SK-N-SH treated with all-trans-retinoic acid at 6 μM for 48 hours (cell line): ENCODE measurements at regions not wholly inside any gene's neighbourhood (a gene's known extent, or its start where the extent isn't known, plus 50 kb on each side); places are given as distances from the start of the nearest gene placed in this dataset.

Experiments
- ARNTL ChIP-seq: fragments of 450-650 bp; formaldehyde crosslinking; IDR thresholded peaks from 2 replicates; pipeline ENCODE4 v1.5.0; 2020; ENCODE audit warnings: low read depth, mild to moderate bottlenecking, moderate library complexity, borderline replicate concordance
- CSDC2 ChIP-seq: fragments of 250-450 bp; sonication (Bioruptor Pico); IDR thresholded peaks from 2 replicates; pipeline ENCODE4 v1.5.0; 2020; ENCODE audit warnings: mild to moderate bottlenecking, moderate library complexity
- ISL1 ChIP-seq: fragments of 250-450 bp; sonication (Bioruptor Pico); IDR thresholded peaks from 2 replicates; pipeline ENCODE4 v2.1.2; 2022; ENCODE audit warnings: mild to moderate bottlenecking, moderate library complexity
- ZNF70 ChIP-seq: fragments of 450-650 bp; formaldehyde crosslinking; IDR thresholded peaks from 2 replicates; pipeline ENCODE4 v1.5.0; 2020; ENCODE audit warnings: mild to moderate bottlenecking, moderate library complexity
- TF ChIP-seq, protein P1 (sequence below): fragments of 250-450 bp; sonication (Bioruptor Pico); IDR thresholded peaks from 2 replicates; pipeline ENCODE4 v1.8.0; 2020; ENCODE audit warnings: mild to moderate bottlenecking, moderate library complexity, borderline replicate concordance
- TF ChIP-seq, protein P2 (sequence below): fragments of 250-450 bp; sonication (Bioruptor Pico); IDR thresholded peaks from 2 replicates; pipeline ENCODE4 v1.5.0; 2020; ENCODE audit warnings: mild to moderate bottlenecking, moderate library complexity
- TF ChIP-seq, protein P3 (sequence below): fragments of 250-450 bp; sonication (Bioruptor Pico); IDR thresholded peaks from 2 replicates; pipeline ENCODE4 v1.5.1; 2020; ENCODE audit warnings: low read depth, mild to moderate bottlenecking, moderate library complexity

DNA sequence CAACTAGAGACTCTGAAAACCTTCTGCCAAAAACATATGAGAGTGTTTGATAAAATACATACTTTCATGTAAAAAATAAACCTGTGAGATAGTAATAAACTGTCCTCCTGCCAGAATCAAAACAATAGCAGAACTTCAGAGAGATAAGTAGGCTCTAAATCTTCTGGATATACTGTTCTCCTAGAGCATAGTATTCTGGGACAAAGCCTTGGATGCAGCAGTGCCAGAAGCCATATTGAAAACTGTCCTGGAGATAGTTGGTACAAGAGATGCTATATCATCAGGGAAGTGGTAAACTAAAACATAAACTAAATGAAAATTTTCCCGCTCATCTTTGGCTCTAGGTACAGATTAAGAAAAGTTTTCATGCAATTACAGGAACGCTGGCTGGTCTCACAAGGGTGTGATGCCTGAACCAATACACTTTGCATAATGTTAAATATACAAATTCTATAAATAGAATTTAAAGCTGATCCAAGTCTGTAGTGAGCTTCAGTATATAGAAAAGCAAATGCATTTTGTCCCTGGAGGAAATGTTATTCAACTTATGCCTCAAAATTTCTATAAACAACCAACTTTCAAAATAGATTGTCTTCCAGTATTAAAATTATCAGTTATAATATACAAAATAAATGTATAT is 355.6 kb downstream of the ADAMTS20 start:
- TF ChIP-seq, protein P1, sequence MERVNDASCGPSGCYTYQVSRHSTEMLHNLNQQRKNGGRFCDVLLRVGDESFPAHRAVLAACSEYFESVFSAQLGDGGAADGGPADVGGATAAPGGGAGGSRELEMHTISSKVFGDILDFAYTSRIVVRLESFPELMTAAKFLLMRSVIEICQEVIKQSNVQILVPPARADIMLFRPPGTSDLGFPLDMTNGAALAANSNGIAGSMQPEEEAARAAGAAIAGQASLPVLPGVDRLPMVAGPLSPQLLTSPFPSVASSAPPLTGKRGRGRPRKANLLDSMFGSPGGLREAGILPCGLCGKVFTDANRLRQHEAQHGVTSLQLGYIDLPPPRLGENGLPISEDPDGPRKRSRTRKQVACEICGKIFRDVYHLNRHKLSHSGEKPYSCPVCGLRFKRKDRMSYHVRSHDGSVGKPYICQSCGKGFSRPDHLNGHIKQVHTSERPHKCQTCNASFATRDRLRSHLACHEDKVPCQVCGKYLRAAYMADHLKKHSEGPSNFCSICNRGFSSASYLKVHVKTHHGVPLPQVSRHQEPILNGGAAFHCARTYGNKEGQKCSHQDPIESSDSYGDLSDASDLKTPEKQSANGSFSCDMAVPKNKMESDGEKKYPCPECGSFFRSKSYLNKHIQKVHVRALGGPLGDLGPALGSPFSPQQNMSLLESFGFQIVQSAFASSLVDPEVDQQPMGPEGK (CRISPR knock-in tag) = no peak
- TF ChIP-seq, protein P2, sequence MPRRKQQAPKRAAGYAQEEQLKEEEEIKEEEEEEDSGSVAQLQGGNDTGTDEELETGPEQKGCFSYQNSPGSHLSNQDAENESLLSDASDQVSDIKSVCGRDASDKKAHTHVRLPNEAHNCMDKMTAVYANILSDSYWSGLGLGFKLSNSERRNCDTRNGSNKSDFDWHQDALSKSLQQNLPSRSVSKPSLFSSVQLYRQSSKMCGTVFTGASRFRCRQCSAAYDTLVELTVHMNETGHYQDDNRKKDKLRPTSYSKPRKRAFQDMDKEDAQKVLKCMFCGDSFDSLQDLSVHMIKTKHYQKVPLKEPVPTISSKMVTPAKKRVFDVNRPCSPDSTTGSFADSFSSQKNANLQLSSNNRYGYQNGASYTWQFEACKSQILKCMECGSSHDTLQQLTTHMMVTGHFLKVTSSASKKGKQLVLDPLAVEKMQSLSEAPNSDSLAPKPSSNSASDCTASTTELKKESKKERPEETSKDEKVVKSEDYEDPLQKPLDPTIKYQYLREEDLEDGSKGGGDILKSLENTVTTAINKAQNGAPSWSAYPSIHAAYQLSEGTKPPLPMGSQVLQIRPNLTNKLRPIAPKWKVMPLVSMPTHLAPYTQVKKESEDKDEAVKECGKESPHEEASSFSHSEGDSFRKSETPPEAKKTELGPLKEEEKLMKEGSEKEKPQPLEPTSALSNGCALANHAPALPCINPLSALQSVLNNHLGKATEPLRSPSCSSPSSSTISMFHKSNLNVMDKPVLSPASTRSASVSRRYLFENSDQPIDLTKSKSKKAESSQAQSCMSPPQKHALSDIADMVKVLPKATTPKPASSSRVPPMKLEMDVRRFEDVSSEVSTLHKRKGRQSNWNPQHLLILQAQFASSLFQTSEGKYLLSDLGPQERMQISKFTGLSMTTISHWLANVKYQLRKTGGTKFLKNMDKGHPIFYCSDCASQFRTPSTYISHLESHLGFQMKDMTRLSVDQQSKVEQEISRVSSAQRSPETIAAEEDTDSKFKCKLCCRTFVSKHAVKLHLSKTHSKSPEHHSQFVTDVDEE (CRISPR knock-in tag) = no peak
- TF ChIP-seq ZNF70 (CRISPR knock-in tag) = no peak
- TF ChIP-seq CSDC2 = no peak
- TF ChIP-seq ARNTL (CRISPR knock-in tag) = no peak
- no peak for TF ChIP-seq ISL1 (CRISPR knock-in tag)
- TF ChIP-seq, protein P3, sequence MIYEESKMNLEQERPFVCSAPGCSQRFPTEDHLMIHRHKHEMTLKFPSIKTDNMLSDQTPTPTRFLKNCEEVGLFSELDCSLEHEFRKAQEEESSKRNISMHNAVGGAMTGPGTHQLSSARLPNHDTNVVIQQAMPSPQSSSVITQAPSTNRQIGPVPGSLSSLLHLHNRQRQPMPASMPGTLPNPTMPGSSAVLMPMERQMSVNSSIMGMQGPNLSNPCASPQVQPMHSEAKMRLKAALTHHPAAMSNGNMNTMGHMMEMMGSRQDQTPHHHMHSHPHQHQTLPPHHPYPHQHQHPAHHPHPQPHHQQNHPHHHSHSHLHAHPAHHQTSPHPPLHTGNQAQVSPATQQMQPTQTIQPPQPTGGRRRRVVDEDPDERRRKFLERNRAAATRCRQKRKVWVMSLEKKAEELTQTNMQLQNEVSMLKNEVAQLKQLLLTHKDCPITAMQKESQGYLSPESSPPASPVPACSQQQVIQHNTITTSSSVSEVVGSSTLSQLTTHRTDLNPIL (CRISPR knock-in tag) = no peak
